H1 (cell line): ENCODE measurements at regions not wholly inside any gene's neighbourhood (a gene's known extent, or its start where the extent isn't known, plus 50 kb on each side); places are given as distances from the start of the nearest gene placed in this dataset.

ENCODE experiments used
- CTCF ChIA-PET: fragments of 300-600 bp; sonication (Branson Sonifier 250); formaldehyde crosslinking; loops from one replicate; lab custom pipeline; 2021; ENCODE audit not compliant: partially characterized antibody; lab: Charles Lee
- POLR2A ChIA-PET: fragments of 300-600 bp; sonication (Branson Sonifier 250); formaldehyde crosslinking; loops from one replicate; lab custom pipeline; 2021; ENCODE audit warnings: inconsistent platforms; ENCODE audit not compliant: partially characterized antibody; lab: Charles Lee
- DNase-seq, 2 experiments: peaks; one replicate each; pipeline versions ENCODE4 v3.0.0 to v3.0.0-alpha.2; 2010 to 2022; ENCODE audit warnings: low spot score in 2 of 2, low read depth in 1 of 2, mixed read lengths in 1 of 2
- FAIRE-seq: peaks from 2 replicates; lab custom pipeline; 2011; peaks lifted over from hg19 to GRCh38; lab: Jason Lieb, UNC
- H2AFZ ChIP-seq: 2 replicates; pipeline ENCODE4 v1.8.1; 2012; ENCODE audit warnings: low read length, inconsistent platforms
- H2AK5ac ChIP-seq: 2 replicates; pipeline ENCODE4 v1.6.1; 2013; ENCODE audit warnings: low read depth, low read length
- H2BK120ac ChIP-seq: replicated peaks from 2 replicates; pipeline ENCODE3; 2013; ENCODE audit warnings: low read depth, low read length, inconsistent platforms
- H2BK12ac ChIP-seq: 2 replicates; pipeline ENCODE4 v1.6.1; 2013; ENCODE audit warnings: low read depth, low read length
- H2BK15ac ChIP-seq: 2 replicates; pipeline ENCODE4 v1.6.1; 2013; ENCODE audit warnings: low read length
- H2BK20ac ChIP-seq: 2 replicates; pipeline ENCODE4 v1.6.1; 2013; ENCODE audit warnings: low read length
- H2BK5ac ChIP-seq: 2 replicates; pipeline ENCODE4 v1.6.1; 2013; ENCODE audit warnings: low read depth, low read length
- H3K14ac ChIP-seq: 2 replicates; pipeline ENCODE4 v1.6.1; 2013; ENCODE audit warnings: inconsistent platforms; ENCODE audit not compliant: insufficient read length
- H3K18ac ChIP-seq: 2 replicates; pipeline ENCODE4 v1.6.1; 2013; ENCODE audit warnings: low read length; ENCODE audit errors: extremely low read depth
- H3K23ac ChIP-seq: 2 replicates; pipeline ENCODE4 v1.6.1; 2013; ENCODE audit warnings: inconsistent platforms; ENCODE audit not compliant: insufficient read length
- H3K23me2 ChIP-seq: 2 replicates; pipeline ENCODE4 v1.6.1; 2013; ENCODE audit warnings: low read depth, low read length
- H3K27ac ChIP-seq: 2 replicates; pipeline ENCODE4 v1.6.1; 2011; ENCODE audit warnings: low read depth, low read length, inconsistent platforms
- H3K27me3 ChIP-seq, 4 experiments: replicated peaks in 1 of 4; 1 replicate in 1 of 4; 2 replicates in 3 of 4; pipeline versions ENCODE4 v1.6.1 to v1.8.1; 2011 to 2013; ENCODE audit warnings: low read length in 3 of 4, mild to moderate bottlenecking in 3 of 4, inconsistent platforms in 2 of 4, mixed read lengths in 2 of 4, moderate library complexity in 1 of 4; ENCODE audit not compliant: control insufficient read depth in 3 of 4, insufficient read depth in 3 of 4; ENCODE audit errors: extremely low read depth in 1 of 4
- H3K36me3 ChIP-seq, 4 experiments: 2 replicates each; pipeline versions ENCODE4 v1.6.1 to v1.8.1; 2011 to 2013; ENCODE audit warnings: mild to moderate bottlenecking in 4 of 4, low read length in 3 of 4, moderate library complexity in 2 of 4, control low read depth in 1 of 4, inconsistent platforms in 1 of 4; ENCODE audit not compliant: insufficient read depth in 4 of 4, control insufficient read depth in 2 of 4
- H3K4ac ChIP-seq: replicated peaks from 2 replicates; pipeline ENCODE3; 2013; ENCODE audit warnings: low read length, low read depth, mixed read lengths, inconsistent platforms; ENCODE audit not compliant: insufficient read length
- H3K4me1 ChIP-seq, 4 experiments: replicated peaks in 1 of 4; 1 replicate in 1 of 4; 2 replicates in 3 of 4; pipeline versions ENCODE4 v1.6.1 to v1.8.1; 2011 to 2013; ENCODE audit warnings: low read length in 3 of 4, inconsistent platforms in 2 of 4, mixed read lengths in 1 of 4; ENCODE audit not compliant: insufficient read depth in 4 of 4, control insufficient read depth in 3 of 4
- H3K4me2 ChIP-seq, 2 experiments: 2 replicates each; pipeline versions ENCODE4 v1.6.1 to v1.8.1; 2011 to 2013; ENCODE audit warnings: low read depth in 2 of 2, low read length in 2 of 2, control low read depth in 1 of 2, inconsistent platforms in 1 of 2, mild to moderate bottlenecking in 1 of 2; ENCODE audit not compliant: insufficient read depth in 1 of 2
- H3K4me3 ChIP-seq, 4 experiments: fragments of 200-600, 300-600 bp in 1 of 4; sonication (generic), shearing (Covaris generic), sonication (Bioruptor Twin) in 1 of 4; 2 replicates each; pipeline versions ENCODE4 v1.5.1 to v1.8.1; 2011 to 2016; ENCODE audit warnings: low read length in 4 of 4, low read depth in 3 of 4, control low read depth in 2 of 4, inconsistent platforms in 2 of 4, mild to moderate bottlenecking in 2 of 4, mixed read lengths in 1 of 4, moderate library complexity in 1 of 4; ENCODE audit not compliant: insufficient read depth in 2 of 4; ENCODE audit errors: extremely low read depth in 1 of 4
- H3K56ac ChIP-seq: replicated peaks from 2 replicates; pipeline ENCODE3; 2013; ENCODE audit warnings: low read depth, mild to moderate bottlenecking, mixed read lengths, low read length, inconsistent platforms; ENCODE audit not compliant: insufficient read length
- H3K79me1 ChIP-seq: 2 replicates; pipeline ENCODE4 v1.6.1; 2013; ENCODE audit warnings: low read depth, low read length, control low read depth
- H3K79me2 ChIP-seq, 2 experiments: 2 replicates each; pipeline versions ENCODE4 v1.6.1 to v1.8.1; 2012 to 2013; ENCODE audit warnings: low read length in 2 of 2, mild to moderate bottlenecking in 2 of 2, inconsistent platforms in 1 of 2; ENCODE audit not compliant: insufficient read depth in 2 of 2, control insufficient read depth in 1 of 2
- H3K9ac ChIP-seq, 4 experiments: replicated peaks in 1 of 4; 1 replicate in 1 of 4; 2 replicates in 3 of 4; pipeline versions ENCODE4 v1.6.1 to v1.8.1; 2011 to 2013; ENCODE audit warnings: low read depth in 3 of 4, low read length in 3 of 4, control low read depth in 2 of 4, mild to moderate bottlenecking in 2 of 4, moderate library complexity in 2 of 4, inconsistent platforms in 1 of 4; ENCODE audit errors: extremely low read depth in 1 of 4
- H3K9me3 ChIP-seq, 2 experiments: 2 replicates each; pipeline versions ENCODE4 v1.6.1 to v1.8.1; 2012 to 2013; ENCODE audit warnings: mild to moderate bottlenecking in 2 of 2, moderate library complexity in 2 of 2, control low read depth in 1 of 2, inconsistent platforms in 1 of 2, low read depth in 1 of 2, low read length in 1 of 2, mixed read lengths in 1 of 2; ENCODE audit not compliant: insufficient read depth in 2 of 2
- H4K20me1 ChIP-seq, 2 experiments: replicated peaks in 1 of 2; 2 replicates each; pipeline versions ENCODE3 to v1.8.1; 2011 to 2013; ENCODE audit warnings: inconsistent platforms in 2 of 2, low read length in 2 of 2, mild to moderate bottlenecking in 1 of 2; ENCODE audit not compliant: insufficient read depth in 2 of 2, control insufficient read depth in 1 of 2
- H4K5ac ChIP-seq: 2 replicates; pipeline ENCODE4 v1.6.1; 2013; ENCODE audit warnings: low read length, low read depth, mixed read lengths, inconsistent platforms; ENCODE audit not compliant: insufficient read length
- H4K8ac ChIP-seq: 2 replicates; pipeline ENCODE4 v1.8.0; 2013; ENCODE audit warnings: mild to moderate bottlenecking, moderate library complexity, low read length, inconsistent platforms; ENCODE audit not compliant: insufficient read depth; ENCODE audit errors: extremely low read depth
- H4K91ac ChIP-seq: replicated peaks from 2 replicates; pipeline ENCODE3; 2013; ENCODE audit warnings: low read length, mixed read lengths, inconsistent platforms; ENCODE audit not compliant: insufficient read length
- BCL11A ChIP-seq, 2 experiments: IDR thresholded peaks; one replicate each; pipeline ENCODE4 v1.6.1; 2011; ENCODE audit warnings: low read depth in 2 of 2, low read length in 2 of 2, mild to moderate bottlenecking in 2 of 2
- CHD1 ChIP-seq: IDR thresholded peaks from 2 replicates; pipeline ENCODE4 v1.6.1; 2012; ENCODE audit warnings: low read depth, low read length, improper control_type of control experiment
- EGR1 ChIP-seq: IDR thresholded peaks from 2 replicates; pipeline ENCODE4 v1.6.1; 2011; ENCODE audit warnings: low read depth, low read length, borderline replicate concordance
- FOSL1 ChIP-seq: IDR thresholded peaks from 2 replicates; pipeline ENCODE4 v1.6.1; 2011; ENCODE audit warnings: mild to moderate bottlenecking, low read depth, low read length, moderate library complexity; ENCODE audit not compliant: insufficient read depth
- WGBS, 2 experiments: shearing (Covaris generic) in 1 of 2; methylation state at CpG; one replicate each; pipeline versions ENCODE4 v1.1.6 to v1.1.7; 2013 to 2015; ENCODE audit warnings: low lambda C conversion rate in 2 of 2, mixed read lengths in 2 of 2, inconsistent platforms in 1 of 2, low coverage in 1 of 2, missing lambda C conversion rate in 1 of 2; ENCODE audit not compliant: insufficient replicate concordance in 2 of 2, insufficient coverage in 1 of 2, insufficient read length in 1 of 2; ENCODE audit errors: extremely low coverage in 1 of 2, missing lambda C conversion rate in 1 of 2; 5-methylcytosine and 5-hydroxymethylcytosine counted together

DNA sequence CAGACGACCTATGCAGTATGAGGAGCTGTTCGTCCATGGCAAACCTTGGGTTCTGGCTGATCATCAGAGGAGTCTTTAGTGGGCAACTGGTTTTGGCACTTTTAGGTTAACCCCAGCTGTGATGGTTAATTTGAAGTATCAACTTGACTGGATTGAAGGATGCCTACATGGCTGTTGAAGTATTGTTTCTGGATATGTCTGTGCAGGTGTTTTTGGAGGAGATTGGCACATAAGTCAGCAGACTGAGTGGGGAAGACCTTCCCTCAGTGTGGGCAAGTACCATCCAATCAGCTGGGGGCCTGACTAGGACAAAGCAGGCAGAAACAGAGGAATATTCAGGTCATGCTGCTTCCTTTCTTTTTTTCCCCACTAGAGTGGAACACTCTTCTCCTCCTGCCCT, 284.1 kb downstream of the NFKBIZ start:
- Histone ChIP-seq H4K5ac (no peak overlapping the region), H2BK15ac (no peak overlapping the region), H3K27me3 (no peaks in the 10 kb centered on the region), H3K14ac (no peak overlapping the region), H2AFZ (no peak overlapping the region), H2AK5ac (no peak overlapping the region), H3K56ac (no peak overlapping the region), H3K36me3 (no peaks in the 10 kb centered on the region), H4K8ac (no peak overlapping the region), H3K9ac (no peak overlapping the region), H3K9me3 (no peaks in the 10 kb centered on the region), H4K20me1 (no peaks in the 10 kb centered on the region), H3K4me3 (no peak overlapping the region), H3K18ac (no peak overlapping the region), H3K79me2 (no peaks in the 10 kb centered on the region), H2BK5ac (no peak overlapping the region), H3K23ac (no peak overlapping the region), H2BK12ac (no peak overlapping the region), H3K79me1 (no peaks in the 10 kb centered on the region), H3K4me2 (no peak overlapping the region), H3K4me1 (no peaks in the 10 kb centered on the region), H3K27ac (no peak overlapping the region), H3K23me2 (no peaks in the 10 kb centered on the region), H3K4ac (no peak overlapping the region), H4K91ac (no peak overlapping the region), H2BK20ac (no peak overlapping the region), H2BK120ac (no peak overlapping the region)
- WGBS, 2 experiments: 83% methylated on average over 2 of the region's 2 CpGs; no CpG with 5 or more reads in 1 of the 2 experiments
- FAIRE-seq (no peak), DNase-seq (no peak)
- POLR2A ChIA-PET: no interaction called here
- CTCF ChIA-PET: no interaction called here
- TF ChIP-seq CHD1 (no peak), FOSL1 (no peak), EGR1 (no peak), BCL11A (IDR thresholded peaks at IDR 0.05; ENCODE audit: low read depth in 2 of 2, low read length in 2 of 2) (no peak)
